ENCODE measurements at regions not wholly inside any gene's neighbourhood (a gene's known extent, or its start where the extent isn't known, plus 50 kb on each side); places are given as distances from the start of the nearest gene placed in this dataset.
"Not testable (repeated sequence)": the region's sequence is repeated elsewhere in the genome, so short reads cannot be mapped to it uniquely, and the experiment has no call there.

- no peak for DNase-seq
Observed at GRCh38 chr1:242806324-242806723, 281.8 kb upstream of the PLD5 start.

GRCh38 chr1:242805360-242805759 is 280.9 kb upstream of the PLD5 start:
- DNase-seq: not testable (repeated sequence)

- no peak for DNase-seq
Observed at GRCh38 chr1:242802973-242803372, 278.5 kb upstream of the PLD5 start.

GRCh38 chr1:242800521-242800920 is 276.0 kb upstream of the PLD5 start:
- DNase-seq: no peak

- no peak for DNase-seq
Observed at GRCh38 chr1:242797856-242798255, 273.4 kb upstream of the PLD5 start.

- DNase-seq: no peak
Observed at GRCh38 chr1:242788771-242789170, 264.3 kb upstream of the PLD5 start.

GRCh38 chr1:242787968-242788367 is 263.5 kb upstream of the PLD5 start:
- DNase-seq: no peak

- no peak for DNase-seq
Observed at GRCh38 chr1:242784807-242785206, 260.3 kb upstream of the PLD5 start.

GRCh38 chr1:242784084-242784483 is 259.6 kb upstream of the PLD5 start:
- DNase-seq: no peak

GRCh38 chr1:242774256-242774655 is 249.8 kb upstream of the PLD5 start:
- no peak for DNase-seq

- no peak for DNase-seq
Observed at GRCh38 chr1:242770366-242770765, 245.9 kb upstream of the PLD5 start.

- DNase-seq: no peak
Observed at GRCh38 chr1:242764161-242764560, 239.7 kb upstream of the PLD5 start.

GRCh38 chr1:242761556-242761955 is 237.1 kb upstream of the PLD5 start:
- DNase-seq: no peak

GRCh38 chr1:242754926-242755325 is 230.4 kb upstream of the PLD5 start:
- no peak for DNase-seq

- no peak for DNase-seq
Observed at GRCh38 chr1:242754125-242754524, 229.6 kb upstream of the PLD5 start.

- no peak for DNase-seq
Observed at GRCh38 chr1:242747233-242747632, 222.7 kb upstream of the PLD5 start.

- DNase-seq: no peak
Observed at GRCh38 chr1:242745079-242745478, 220.6 kb upstream of the PLD5 start.

GRCh38 chr1:242743983-242744780 is 219.7 kb upstream of the PLD5 start:
- no peak for DNase-seq

- DNase-seq: no peak
Observed at GRCh38 chr1:242738702-242739645, 214.5 kb upstream of the PLD5 start.

- DNase-seq: no peak
Observed at GRCh38 chr1:242736611-242737010, 212.1 kb upstream of the PLD5 start.

GRCh38 chr1:242735323-242735722 is 210.8 kb upstream of the PLD5 start:
- DNase-seq: no peak

- DNase-seq: no peak
Observed at GRCh38 chr1:242731446-242731845, 206.9 kb upstream of the PLD5 start.

GRCh38 chr1:242728696-242729095 is 204.2 kb upstream of the PLD5 start:
- no peak for DNase-seq
